Fibroblast of lung (primary cell): ENCODE measurements at regions not wholly inside any gene's neighbourhood (a gene's known extent, or its start where the extent isn't known, plus 50 kb on each side); places are given as distances from the start of the nearest gene placed in this dataset.

Experiments used
- DNase-seq, 2 donors: peaks; one replicate each; pipeline versions ENCODE4 v3.0.0 to v3.0.0-alpha.2; 2010; ENCODE audit warnings: low read depth in 2 of 2
- H2AFZ ChIP-seq: 2 replicates; pipeline ENCODE4 v1.5.1; 2012; ENCODE audit warnings: low read length, control low read depth, inconsistent platforms
- H3K27ac ChIP-seq: 2 replicates; pipeline ENCODE4 v1.5.1; 2011; ENCODE audit warnings: low read length, control low read depth; ENCODE audit not compliant: insufficient read depth
- H3K27me3 ChIP-seq: 2 replicates; pipeline ENCODE4 v1.5.1; 2011; ENCODE audit warnings: mild to moderate bottlenecking, low read length; ENCODE audit not compliant: control insufficient read depth, insufficient read depth
- H3K36me3 ChIP-seq: 2 replicates; pipeline ENCODE4 v1.5.1; 2011; ENCODE audit warnings: low read length; ENCODE audit not compliant: control insufficient read depth, insufficient read depth
- H3K4me1 ChIP-seq: 2 replicates; pipeline ENCODE4 v1.5.1; 2011; ENCODE audit warnings: low read length; ENCODE audit not compliant: control insufficient read depth, insufficient read depth; ENCODE audit errors: extremely low read depth
- H3K4me2 ChIP-seq: 2 replicates; pipeline ENCODE4 v1.5.1; 2011; ENCODE audit warnings: low read length, control low read depth; ENCODE audit not compliant: insufficient read depth; ENCODE audit errors: extremely low read depth
- H3K4me3 ChIP-seq, 4 experiments: fragments of 200-600 bp in 1 of 4; sonication (generic) in 1 of 4; replicated peaks in 1 of 4; 2 replicates each; pipeline ENCODE4 v1.5.1; 2011 to 2016; ENCODE audit warnings: low read length in 4 of 4, low read depth in 3 of 4, mild to moderate bottlenecking in 3 of 4, control low read depth in 2 of 4, inconsistent platforms in 1 of 4, mixed read lengths in 1 of 4; ENCODE audit not compliant: insufficient read depth in 1 of 4; ENCODE audit errors: control extremely low read depth in 1 of 4
- H3K79me2 ChIP-seq: 2 replicates; pipeline ENCODE4 v1.5.1; 2012; ENCODE audit warnings: mild to moderate bottlenecking, low read length, inconsistent platforms; ENCODE audit not compliant: control insufficient read depth, insufficient read depth
- H3K9ac ChIP-seq: 2 replicates; pipeline ENCODE4 v1.5.1; 2011; ENCODE audit warnings: mild to moderate bottlenecking, low read length, control low read depth; ENCODE audit not compliant: insufficient read depth
- H3K9me3 ChIP-seq: 2 replicates; pipeline ENCODE4 v1.5.1; 2012; ENCODE audit warnings: low read depth, low read length; ENCODE audit not compliant: control insufficient read depth, insufficient read depth
- H4K20me1 ChIP-seq: 2 replicates; pipeline ENCODE4 v1.5.1; 2011; ENCODE audit warnings: low read length; ENCODE audit not compliant: control insufficient read depth, insufficient read depth; ENCODE audit errors: extremely low read depth
- EZH2 ChIP-seq: IDR thresholded peaks from 2 replicates; pipeline ENCODE4 v1.5.1; 2012; ENCODE audit warnings: low read length, control low read depth, mild to moderate bottlenecking; ENCODE audit errors: missing control alignments
- TF ChIP-seq, protein P1 (sequence below), 2 donors: IDR thresholded peaks in 1 of 2; conservative IDR thresholded peaks in 1 of 2; 1 replicate in 1 of 2; 2 replicates in 1 of 2; pipeline ENCODE4 v1.5.1; 2011 to 2012; ENCODE audit warnings: low read length in 2 of 2, control low read depth in 1 of 2, inconsistent platforms in 1 of 2, low read depth in 1 of 2, mild to moderate bottlenecking in 1 of 2

DNA sequence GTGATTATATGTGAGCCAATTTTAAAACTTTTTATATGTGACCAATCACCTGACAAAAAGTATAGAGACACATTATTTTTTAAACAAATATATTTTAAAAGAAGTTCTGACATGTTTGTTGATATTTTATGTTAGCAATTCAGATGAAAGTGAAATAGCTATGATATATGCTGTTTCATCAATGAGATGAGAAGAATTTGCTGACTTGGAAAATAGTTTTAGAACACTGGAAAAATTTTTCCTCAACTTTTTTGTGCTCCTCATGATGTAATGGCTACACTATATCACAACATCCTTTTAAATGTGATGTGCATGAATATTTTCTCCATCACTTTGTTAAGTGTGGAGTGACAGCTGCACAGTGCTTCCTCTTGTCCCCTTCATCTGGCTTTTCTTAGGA is 434.0 kb downstream of the PLCL1 start:
- Histone ChIP-seq H3K27ac (no peak overlapping the region), H3K79me2 (no peaks in the 10 kb centered on the region), H3K9me3 (no peaks in the 10 kb centered on the region), H4K20me1 (no peaks in the 10 kb centered on the region), H2AFZ (no peak overlapping the region), H3K4me3 (no peak overlapping the region), H3K4me1 (no peaks in the 10 kb centered on the region), H3K27me3 (no peaks in the 10 kb centered on the region), H3K36me3 (no peaks in the 10 kb centered on the region), H3K9ac (no peak overlapping the region), H3K4me2 (no peak overlapping the region)
- DNase-seq, result no peak
- no peak for TF ChIP-seq EZH2
- TF ChIP-seq, protein P1, sequence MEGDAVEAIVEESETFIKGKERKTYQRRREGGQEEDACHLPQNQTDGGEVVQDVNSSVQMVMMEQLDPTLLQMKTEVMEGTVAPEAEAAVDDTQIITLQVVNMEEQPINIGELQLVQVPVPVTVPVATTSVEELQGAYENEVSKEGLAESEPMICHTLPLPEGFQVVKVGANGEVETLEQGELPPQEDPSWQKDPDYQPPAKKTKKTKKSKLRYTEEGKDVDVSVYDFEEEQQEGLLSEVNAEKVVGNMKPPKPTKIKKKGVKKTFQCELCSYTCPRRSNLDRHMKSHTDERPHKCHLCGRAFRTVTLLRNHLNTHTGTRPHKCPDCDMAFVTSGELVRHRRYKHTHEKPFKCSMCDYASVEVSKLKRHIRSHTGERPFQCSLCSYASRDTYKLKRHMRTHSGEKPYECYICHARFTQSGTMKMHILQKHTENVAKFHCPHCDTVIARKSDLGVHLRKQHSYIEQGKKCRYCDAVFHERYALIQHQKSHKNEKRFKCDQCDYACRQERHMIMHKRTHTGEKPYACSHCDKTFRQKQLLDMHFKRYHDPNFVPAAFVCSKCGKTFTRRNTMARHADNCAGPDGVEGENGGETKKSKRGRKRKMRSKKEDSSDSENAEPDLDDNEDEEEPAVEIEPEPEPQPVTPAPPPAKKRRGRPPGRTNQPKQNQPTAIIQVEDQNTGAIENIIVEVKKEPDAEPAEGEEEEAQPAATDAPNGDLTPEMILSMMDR (conservative IDR thresholded peaks at IDR 0.05 in 1 of 2, IDR thresholded peaks at IDR 0.05 in 1 of 2; ENCODE audit: low read depth in 1 of 2, low read length in 2 of 2), result no peak

DNA sequence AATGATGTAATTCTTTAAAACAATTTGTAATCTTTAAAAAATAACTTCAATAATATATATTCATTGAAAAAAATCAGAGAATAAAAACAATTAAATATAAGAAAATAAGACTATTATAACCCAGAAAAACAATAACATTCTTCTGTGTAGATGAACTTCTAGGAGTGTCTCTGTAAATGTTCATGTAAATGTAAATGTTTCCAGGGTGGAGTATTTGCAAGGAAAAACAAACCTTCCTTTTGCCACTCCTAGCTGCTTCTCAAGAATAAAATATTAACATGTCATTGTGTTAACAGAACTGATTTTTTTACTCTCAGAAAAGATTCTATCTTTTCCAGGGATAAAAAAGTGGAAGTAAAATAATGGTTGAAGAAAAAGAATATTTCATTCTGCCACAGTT is 431.9 kb downstream of the PLCL1 start:
- no peak overlapping the region for H3K4me2 ChIP-seq
- H3K27ac ChIP-seq, result no peak overlapping the region
- H3K4me1 ChIP-seq, result no peaks in the 10 kb centered on the region
- H3K9me3 ChIP-seq, result no peaks in the 10 kb centered on the region
- H2AFZ ChIP-seq, result no peak overlapping the region
- H3K9ac ChIP-seq, result no peak overlapping the region
- no peaks in the 10 kb centered on the region for H3K79me2 ChIP-seq
- no peaks in the 10 kb centered on the region for H4K20me1 ChIP-seq
- H3K36me3 ChIP-seq, result no peaks in the 10 kb centered on the region
- no peaks in the 10 kb centered on the region for H3K27me3 ChIP-seq
- no peak for DNase-seq
- H3K4me3 ChIP-seq, result no peak overlapping the region
- no peak for TF ChIP-seq EZH2
- TF ChIP-seq, protein P1 (conservative IDR thresholded peaks at IDR 0.05 in 1 of 2, IDR thresholded peaks at IDR 0.05 in 1 of 2; ENCODE audit: low read depth in 1 of 2, low read length in 2 of 2), result no peak

DNA sequence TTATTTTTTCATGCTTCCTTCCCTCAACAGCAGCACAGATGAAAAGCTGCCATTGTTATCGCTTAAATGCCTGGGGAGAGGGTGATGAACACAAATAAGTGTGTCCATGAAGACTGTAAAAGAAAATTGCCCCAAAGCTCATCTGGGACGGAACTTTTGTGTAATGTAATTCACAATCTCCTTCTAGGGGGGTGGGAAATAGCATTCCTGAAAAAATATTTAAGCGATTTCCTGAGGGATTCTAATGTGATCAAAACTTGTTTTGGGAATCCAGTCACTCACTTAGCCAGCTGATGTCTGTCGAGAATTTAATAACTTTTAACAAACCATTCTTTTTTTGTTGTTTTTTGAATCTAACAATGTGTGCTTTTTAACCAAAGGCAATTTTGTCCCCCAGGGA is 427.9 kb downstream of the PLCL1 start:
- Histone ChIP-seq H2AFZ (no peak overlapping the region), H3K79me2 (no peaks in the 10 kb centered on the region), H3K27me3 (no peaks in the 10 kb centered on the region), H3K9me3 (no peaks in the 10 kb centered on the region), H3K9ac (no peak overlapping the region), H3K4me2 (no peak overlapping the region), H3K27ac (no peak overlapping the region), H3K4me3 (no peak overlapping the region), H3K36me3 (no peaks in the 10 kb centered on the region), H3K4me1 (no peaks in the 10 kb centered on the region), H4K20me1 (no peaks in the 10 kb centered on the region)
- DNase-seq, result no peak
- no peak for TF ChIP-seq EZH2
- TF ChIP-seq, protein P1 (conservative IDR thresholded peaks at IDR 0.05 in 1 of 2, IDR thresholded peaks at IDR 0.05 in 1 of 2; ENCODE audit: low read depth in 1 of 2, low read length in 2 of 2), result no peak
